ENCODE measurements at regions not wholly inside any gene's neighbourhood (a gene's known extent, or its start where the extent isn't known, plus 50 kb on each side); places are given as distances from the start of the nearest gene placed in this dataset.

- H3K27me3 ChIP-seq (ENCODE audit: control insufficient read depth, insufficient read depth, low read length): no peaks in the 10 kb centered on the region
- TF ChIP-seq CTCF (IDR thresholded peaks at IDR 0.05; ENCODE audit: insufficient read depth, low read depth, low read length): no peak
- ChIA-PET POLR2A (no interaction called here), CTCF (no interaction called here)
- no peak overlapping the region for H3K4me3 ChIP-seq (ENCODE audit: low read depth, low read length)
- H3K36me3 ChIP-seq (ENCODE audit: control insufficient read depth, insufficient read depth, low read length): no peaks in the 10 kb centered on the region
- DNase-seq (ENCODE audit: low read depth): no peak
These were observed 190.8 kb downstream of the GLRX3 start for GRCh38 chr10:130326954-130327353.

GRCh38 chr10:130329792-130330191 lies 193.6 kb downstream of the GLRX3 start:
- Histone ChIP-seq H3K4me3 (ENCODE audit: low read depth, low read length) (no peak overlapping the region), H3K27me3 (ENCODE audit: control insufficient read depth, insufficient read depth, low read length) (no peaks in the 10 kb centered on the region), H3K36me3 (ENCODE audit: control insufficient read depth, insufficient read depth, low read length) (no peaks in the 10 kb centered on the region)
- no peak for DNase-seq (ENCODE audit: low read depth)
- ChIA-PET CTCF (no interaction called here), POLR2A (no interaction called here)
- TF ChIP-seq CTCF (IDR thresholded peaks at IDR 0.05; ENCODE audit: insufficient read depth, low read depth, low read length): no peak

- H3K27me3 ChIP-seq (ENCODE audit: control insufficient read depth, insufficient read depth, low read length): no peaks in the 10 kb centered on the region
- ChIA-PET CTCF (no interaction called here), POLR2A (no interaction called here)
- no peak overlapping the region for H3K4me3 ChIP-seq (ENCODE audit: low read depth, low read length)
- TF ChIP-seq CTCF (IDR thresholded peaks at IDR 0.05; ENCODE audit: insufficient read depth, low read depth, low read length): no peak
- no peak for DNase-seq (ENCODE audit: low read depth)
- H3K36me3 ChIP-seq (ENCODE audit: control insufficient read depth, insufficient read depth, low read length): no peaks in the 10 kb centered on the region
These were observed 197.0 kb downstream of the GLRX3 start for GRCh38 chr10:130333185-130333584.

GRCh38 chr10:130335336-130335735 lies 199.1 kb downstream of the GLRX3 start:
- ChIA-PET POLR2A (no interaction called here), CTCF (no interaction called here)
- no peak for TF ChIP-seq CTCF (IDR thresholded peaks at IDR 0.05; ENCODE audit: insufficient read depth, low read depth, low read length)
- Histone ChIP-seq H3K27me3 (ENCODE audit: control insufficient read depth, insufficient read depth, low read length) (no peaks in the 10 kb centered on the region), H3K4me3 (ENCODE audit: low read depth, low read length) (no peak overlapping the region), H3K36me3 (ENCODE audit: control insufficient read depth, insufficient read depth, low read length) (no peaks in the 10 kb centered on the region)
- DNase-seq (ENCODE audit: low read depth): no peak

- CTCF ChIA-PET: no interaction called here
- no peak for TF ChIP-seq CTCF (IDR thresholded peaks at IDR 0.05; ENCODE audit: insufficient read depth, low read depth, low read length)
- no peak for DNase-seq (ENCODE audit: low read depth)
- POLR2A ChIA-PET: no interaction called here
- no peaks in the 10 kb centered on the region for H3K27me3 ChIP-seq (ENCODE audit: control insufficient read depth, insufficient read depth, low read length)
- H3K4me3 ChIP-seq (ENCODE audit: low read depth, low read length): no peak overlapping the region
- no peaks in the 10 kb centered on the region for H3K36me3 ChIP-seq (ENCODE audit: control insufficient read depth, insufficient read depth, low read length)
These were observed 200.6 kb downstream of the GLRX3 start for GRCh38 chr10:130336617-130337304.

Measured in BJ (cell line).